H9 (cell line): ENCODE measurements at regions not wholly inside any gene's neighbourhood (a gene's known extent, or its start where the extent isn't known, plus 50 kb on each side); places are given as distances from the start of the nearest gene placed in this dataset.

Experiments
- DNase-seq: peaks from one replicate; pipeline ENCODE4 v3.0.0-alpha.2; 2017
- H2AFZ ChIP-seq: one replicate; pipeline ENCODE4 v1.6.1; 2013; ENCODE audit warnings: mild to moderate bottlenecking, low read length, control low read depth, moderate library complexity
- H2AK5ac ChIP-seq: 2 replicates; pipeline ENCODE4 v1.6.1; 2013; ENCODE audit warnings: low read length, control low read depth, mixed read lengths; ENCODE audit not compliant: insufficient read length
- H2BK120ac ChIP-seq: one replicate; pipeline ENCODE4 v1.6.1; 2013; ENCODE audit warnings: low read depth, mild to moderate bottlenecking, low read length, control low read depth, inconsistent platforms; ENCODE audit not compliant: poor library complexity, severe bottlenecking
- H2BK12ac ChIP-seq: 2 replicates; pipeline ENCODE4 v1.6.1; 2013; ENCODE audit warnings: low read length, control low read depth, mixed read lengths, low read depth; ENCODE audit not compliant: insufficient read length
- H2BK15ac ChIP-seq: 2 replicates; pipeline ENCODE4 v1.6.1; 2013; ENCODE audit warnings: low read depth, low read length, control low read depth
- H2BK20ac ChIP-seq: one replicate; pipeline ENCODE4 v1.6.1; 2013; ENCODE audit warnings: low read depth, mild to moderate bottlenecking, low read length, control low read depth, inconsistent platforms; ENCODE audit not compliant: poor library complexity, severe bottlenecking
- H2BK5ac ChIP-seq: 2 replicates; pipeline ENCODE4 v1.6.1; 2013; ENCODE audit warnings: low read length, control low read depth, mixed read lengths; ENCODE audit not compliant: insufficient read length
- H3K14ac ChIP-seq: 2 replicates; pipeline ENCODE4 v1.6.1; 2013; ENCODE audit warnings: low read length, control low read depth; ENCODE audit not compliant: insufficient read depth
- H3K18ac ChIP-seq: 2 replicates; pipeline ENCODE4 v1.6.1; 2013; ENCODE audit warnings: low read depth, mild to moderate bottlenecking, mixed read lengths, low read length, control low read depth; ENCODE audit not compliant: insufficient read length
- H3K23ac ChIP-seq: 2 replicates; pipeline ENCODE4 v1.6.1; 2013; ENCODE audit warnings: low read length, control low read depth, mixed read lengths, low read depth; ENCODE audit not compliant: insufficient read length
- H3K23me2 ChIP-seq: 2 replicates; pipeline ENCODE4 v1.6.1; 2013; ENCODE audit warnings: low read depth, mild to moderate bottlenecking, mixed read lengths, low read length, control low read depth; ENCODE audit not compliant: insufficient read length, poor library complexity, severe bottlenecking
- H3K27ac ChIP-seq: 2 replicates; pipeline ENCODE4 v1.5.1; 2013; ENCODE audit warnings: low read length, control low read depth, mixed read lengths, low read depth; ENCODE audit not compliant: insufficient read length
- H3K27me3 ChIP-seq: 2 replicates; pipeline ENCODE4 v1.6.1; 2013; ENCODE audit warnings: low read length, control low read depth, inconsistent platforms; ENCODE audit not compliant: insufficient read depth
- H3K4ac ChIP-seq: 2 replicates; pipeline ENCODE4 v1.6.1; 2013; ENCODE audit warnings: low read depth, mild to moderate bottlenecking, control low read depth, inconsistent platforms, low read length, moderate library complexity
- H3K4me1 ChIP-seq: 2 replicates; pipeline ENCODE4 v1.6.1; 2013; ENCODE audit warnings: low read length, control low read depth, inconsistent platforms; ENCODE audit not compliant: insufficient read depth
- H3K4me2 ChIP-seq: 2 replicates; pipeline ENCODE4 v1.6.1; 2013; ENCODE audit warnings: low read length, control low read depth, mixed read lengths; ENCODE audit not compliant: insufficient read length, insufficient read depth
- H3K56ac ChIP-seq: 2 replicates; pipeline ENCODE4 v1.6.1; 2013; ENCODE audit warnings: low read depth, mild to moderate bottlenecking, mixed read lengths, low read length, control low read depth; ENCODE audit not compliant: insufficient read length
- H3K79me1 ChIP-seq: 2 replicates; pipeline ENCODE4 v1.6.1; 2013; ENCODE audit warnings: low read depth, mild to moderate bottlenecking, moderate library complexity, low read length, control low read depth, inconsistent platforms; ENCODE audit not compliant: insufficient read depth, poor library complexity, severe bottlenecking
- H3K79me2 ChIP-seq: 2 replicates; pipeline ENCODE4 v1.6.1; 2013; ENCODE audit warnings: low read length, control low read depth, inconsistent platforms; ENCODE audit not compliant: insufficient read depth
- H3K9ac ChIP-seq: 2 replicates; pipeline ENCODE4 v1.6.1; 2013; ENCODE audit warnings: low read length, control low read depth, mixed read lengths; ENCODE audit not compliant: insufficient read length; ENCODE audit errors: extremely low read depth
- H3K9me3 ChIP-seq: one replicate; pipeline ENCODE4 v1.6.1; 2013; ENCODE audit warnings: low read depth, low read length, inconsistent platforms; ENCODE audit not compliant: control insufficient read depth
- H3T11ph ChIP-seq: one replicate; pipeline ENCODE4 v1.6.1; 2013; ENCODE audit warnings: mild to moderate bottlenecking, low read length, control low read depth, inconsistent platforms
- H4K20me1 ChIP-seq: one replicate; pipeline ENCODE4 v1.6.1; 2013; ENCODE audit not compliant: control insufficient read depth, insufficient read length, insufficient read depth
- H4K5ac ChIP-seq: 2 replicates; pipeline ENCODE4 v1.6.1; 2013; ENCODE audit warnings: low read depth, mild to moderate bottlenecking, mixed read lengths, low read length, control low read depth; ENCODE audit not compliant: insufficient read length
- H4K8ac ChIP-seq: replicated peaks from 2 replicates; pipeline ENCODE4 v1.6.1; 2013; ENCODE audit warnings: low read length, control low read depth, mixed read lengths, low read depth; ENCODE audit not compliant: insufficient read length
- H4K91ac ChIP-seq: 2 replicates; pipeline ENCODE4 v1.6.1; 2013; ENCODE audit warnings: low read depth, mild to moderate bottlenecking, moderate library complexity, mixed read lengths, low read length, control low read depth; ENCODE audit not compliant: insufficient read length
- H3K27ac Mint-ChIP-seq, 3 experiments: 2 replicates in 2 of 3; 3 replicates in 1 of 3; pipeline ENCODE4 v1.8.0; 2020 to 2021; ENCODE audit warnings: mixed read lengths in 3 of 3, mild to moderate bottlenecking in 1 of 3, moderate library complexity in 1 of 3
- H3K27me3 Mint-ChIP-seq: 2 replicates; pipeline ENCODE4 v1.8.0; 2021; ENCODE audit warnings: low read depth, mild to moderate bottlenecking, moderate library complexity, mixed read lengths
- H3K36me3 Mint-ChIP-seq, 3 experiments: 2 replicates in 2 of 3; 3 replicates in 1 of 3; pipeline ENCODE4 v1.8.0; 2020 to 2021; ENCODE audit warnings: low read depth in 3 of 3, mixed read lengths in 3 of 3; ENCODE audit not compliant: insufficient read depth in 1 of 3
- H3K4me1 Mint-ChIP-seq, 2 experiments: 2 replicates each; pipeline ENCODE4 v1.8.0; 2020; ENCODE audit warnings: mixed read lengths in 2 of 2
- H3K4me3 Mint-ChIP-seq, 2 experiments: 2 replicates in 1 of 2; 3 replicates in 1 of 2; pipeline ENCODE4 v1.8.0; 2020 to 2021; ENCODE audit warnings: mild to moderate bottlenecking in 2 of 2, mixed read lengths in 2 of 2, moderate library complexity in 1 of 2
- H3K9me3 Mint-ChIP-seq, 2 experiments: 2 replicates in 1 of 2; 3 replicates in 1 of 2; pipeline ENCODE4 v1.8.0; 2020; ENCODE audit warnings: mild to moderate bottlenecking in 2 of 2, mixed read lengths in 2 of 2, moderate library complexity in 1 of 2
- TF ChIP-seq, protein P1 (sequence below): fragments of 200-600 bp; sonication (generic); conservative IDR thresholded peaks from 3 replicates; pipeline ENCODE4 v1.8.0; 2021; ENCODE audit warnings: antibody characterized with exemption, mild to moderate bottlenecking

GRCh38 chr3:170754311-170754693 lies 115.7 kb downstream of the RPL22L1 start:
- Histone ChIP-seq H4K20me1 (no peaks in the 10 kb centered on the region), H4K91ac (no peak overlapping the region), H4K5ac (no peak overlapping the region), H2BK15ac (no peak overlapping the region), H3K27me3 (no peaks in the 10 kb centered on the region), H2BK5ac (no peak overlapping the region), H2AFZ (no peak overlapping the region), H3K9ac (no peak overlapping the region), H3K79me2 (no peaks in the 10 kb centered on the region), H3K4ac (no peak overlapping the region), H2BK120ac (no peak overlapping the region), H3K23ac (no peak overlapping the region), H3K4me2 (no peak overlapping the region), H2AK5ac (no peak overlapping the region), H4K8ac (no peak overlapping the region), H3K56ac (no peak overlapping the region), H3K79me1 (no peaks in the 10 kb centered on the region), H3K23me2 (no peaks in the 10 kb centered on the region), H2BK12ac (no peak overlapping the region), H2BK20ac (no peak overlapping the region), H3T11ph (no peak overlapping the region), H3K27ac (no peak overlapping the region), H3K9me3 (no peaks in the 10 kb centered on the region), H3K4me1 (no peaks in the 10 kb centered on the region), H3K18ac (no peak overlapping the region), H3K14ac (no peak overlapping the region)
- DNase-seq, result no peak
- Mint-ChIP-seq H3K27ac (no peak overlapping the region), H3K27me3 (peaks cover 2% of the 10 kb centered on the region; the same call in 1 of the 2 replicates), H3K4me3 (no peak overlapping the region), H3K9me3 (no peaks in the 10 kb centered on the region), H3K4me1 (no peaks in the 10 kb centered on the region; a peak in 1 of 4 replicates), H3K36me3 (no peaks in the 10 kb centered on the region)
- TF ChIP-seq, protein P1, sequence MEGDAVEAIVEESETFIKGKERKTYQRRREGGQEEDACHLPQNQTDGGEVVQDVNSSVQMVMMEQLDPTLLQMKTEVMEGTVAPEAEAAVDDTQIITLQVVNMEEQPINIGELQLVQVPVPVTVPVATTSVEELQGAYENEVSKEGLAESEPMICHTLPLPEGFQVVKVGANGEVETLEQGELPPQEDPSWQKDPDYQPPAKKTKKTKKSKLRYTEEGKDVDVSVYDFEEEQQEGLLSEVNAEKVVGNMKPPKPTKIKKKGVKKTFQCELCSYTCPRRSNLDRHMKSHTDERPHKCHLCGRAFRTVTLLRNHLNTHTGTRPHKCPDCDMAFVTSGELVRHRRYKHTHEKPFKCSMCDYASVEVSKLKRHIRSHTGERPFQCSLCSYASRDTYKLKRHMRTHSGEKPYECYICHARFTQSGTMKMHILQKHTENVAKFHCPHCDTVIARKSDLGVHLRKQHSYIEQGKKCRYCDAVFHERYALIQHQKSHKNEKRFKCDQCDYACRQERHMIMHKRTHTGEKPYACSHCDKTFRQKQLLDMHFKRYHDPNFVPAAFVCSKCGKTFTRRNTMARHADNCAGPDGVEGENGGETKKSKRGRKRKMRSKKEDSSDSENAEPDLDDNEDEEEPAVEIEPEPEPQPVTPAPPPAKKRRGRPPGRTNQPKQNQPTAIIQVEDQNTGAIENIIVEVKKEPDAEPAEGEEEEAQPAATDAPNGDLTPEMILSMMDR, result no peak
